ENCODE measurements at regions not wholly inside any gene's neighbourhood (a gene's known extent, or its start where the extent isn't known, plus 50 kb on each side); places are given as distances from the start of the nearest gene placed in this dataset.

- TF ChIP-seq, protein P1, sequence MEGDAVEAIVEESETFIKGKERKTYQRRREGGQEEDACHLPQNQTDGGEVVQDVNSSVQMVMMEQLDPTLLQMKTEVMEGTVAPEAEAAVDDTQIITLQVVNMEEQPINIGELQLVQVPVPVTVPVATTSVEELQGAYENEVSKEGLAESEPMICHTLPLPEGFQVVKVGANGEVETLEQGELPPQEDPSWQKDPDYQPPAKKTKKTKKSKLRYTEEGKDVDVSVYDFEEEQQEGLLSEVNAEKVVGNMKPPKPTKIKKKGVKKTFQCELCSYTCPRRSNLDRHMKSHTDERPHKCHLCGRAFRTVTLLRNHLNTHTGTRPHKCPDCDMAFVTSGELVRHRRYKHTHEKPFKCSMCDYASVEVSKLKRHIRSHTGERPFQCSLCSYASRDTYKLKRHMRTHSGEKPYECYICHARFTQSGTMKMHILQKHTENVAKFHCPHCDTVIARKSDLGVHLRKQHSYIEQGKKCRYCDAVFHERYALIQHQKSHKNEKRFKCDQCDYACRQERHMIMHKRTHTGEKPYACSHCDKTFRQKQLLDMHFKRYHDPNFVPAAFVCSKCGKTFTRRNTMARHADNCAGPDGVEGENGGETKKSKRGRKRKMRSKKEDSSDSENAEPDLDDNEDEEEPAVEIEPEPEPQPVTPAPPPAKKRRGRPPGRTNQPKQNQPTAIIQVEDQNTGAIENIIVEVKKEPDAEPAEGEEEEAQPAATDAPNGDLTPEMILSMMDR (IDR thresholded peaks at IDR 0.05) = no peak
- TF ChIP-seq USF1 (CRISPR knock-in tag; IDR thresholded peaks at IDR 0.05) = no peak
Measured at GRCh38 chr19:27851002-27851481, 1361.9 kb downstream of the UQCRFS1 start.

Measured in WTC11 (cell line).